Ishikawa (cell line): ENCODE measurements at regions not wholly inside any gene's neighbourhood (a gene's known extent, or its start where the extent isn't known, plus 50 kb on each side); places are given as distances from the start of the nearest gene placed in this dataset.

Experiments used
- CEBPB ChIP-seq: IDR thresholded peaks from 2 replicates; pipeline ENCODE4 v1.6.1; 2012
- CREB1 ChIP-seq: IDR thresholded peaks from 2 replicates; pipeline ENCODE4 v1.6.1; 2012; ENCODE audit warnings: low read depth
- EGR1 ChIP-seq: IDR thresholded peaks from 2 replicates; pipeline ENCODE4 v1.6.1; 2012
- EP300 ChIP-seq: IDR thresholded peaks from 2 replicates; pipeline ENCODE4 v1.6.1; 2012; ENCODE audit warnings: borderline replicate concordance
- FOXM1 ChIP-seq: IDR thresholded peaks from 2 replicates; pipeline ENCODE4 v1.6.1; 2012; ENCODE audit warnings: low read depth, borderline replicate concordance
- NFIC ChIP-seq: IDR thresholded peaks from 2 replicates; pipeline ENCODE4 v1.6.1; 2012
- RAD21 ChIP-seq: IDR thresholded peaks from 2 replicates; pipeline ENCODE4 v1.6.1; 2012; ENCODE audit warnings: low read depth
- TAF1 ChIP-seq: IDR thresholded peaks from 2 replicates; pipeline ENCODE4 v1.6.1; 2012; ENCODE audit warnings: low read depth, mild to moderate bottlenecking
- TCF12 ChIP-seq: IDR thresholded peaks from 2 replicates; pipeline ENCODE4 v1.6.1; 2012; ENCODE audit warnings: low read depth
- TEAD4 ChIP-seq: IDR thresholded peaks from 2 replicates; pipeline ENCODE4 v1.6.1; 2012
- YY1 ChIP-seq: IDR thresholded peaks from 2 replicates; pipeline ENCODE4 v1.6.1; 2012; ENCODE audit warnings: low read depth
- ZBTB7A ChIP-seq: IDR thresholded peaks from 2 replicates; pipeline ENCODE4 v1.6.1; 2012; ENCODE audit warnings: low read depth
- TF ChIP-seq, protein P1 (sequence below): IDR thresholded peaks from 2 replicates; pipeline ENCODE4 v1.6.1; 2012
- TF ChIP-seq, protein P2 (sequence below): IDR thresholded peaks from 2 replicates; pipeline ENCODE4 v1.6.1; 2012
- TF ChIP-seq, protein P3 (sequence below): IDR thresholded peaks from 2 replicates; pipeline ENCODE4 v1.6.1; 2012; ENCODE audit warnings: low read depth, mild to moderate bottlenecking

DNA sequence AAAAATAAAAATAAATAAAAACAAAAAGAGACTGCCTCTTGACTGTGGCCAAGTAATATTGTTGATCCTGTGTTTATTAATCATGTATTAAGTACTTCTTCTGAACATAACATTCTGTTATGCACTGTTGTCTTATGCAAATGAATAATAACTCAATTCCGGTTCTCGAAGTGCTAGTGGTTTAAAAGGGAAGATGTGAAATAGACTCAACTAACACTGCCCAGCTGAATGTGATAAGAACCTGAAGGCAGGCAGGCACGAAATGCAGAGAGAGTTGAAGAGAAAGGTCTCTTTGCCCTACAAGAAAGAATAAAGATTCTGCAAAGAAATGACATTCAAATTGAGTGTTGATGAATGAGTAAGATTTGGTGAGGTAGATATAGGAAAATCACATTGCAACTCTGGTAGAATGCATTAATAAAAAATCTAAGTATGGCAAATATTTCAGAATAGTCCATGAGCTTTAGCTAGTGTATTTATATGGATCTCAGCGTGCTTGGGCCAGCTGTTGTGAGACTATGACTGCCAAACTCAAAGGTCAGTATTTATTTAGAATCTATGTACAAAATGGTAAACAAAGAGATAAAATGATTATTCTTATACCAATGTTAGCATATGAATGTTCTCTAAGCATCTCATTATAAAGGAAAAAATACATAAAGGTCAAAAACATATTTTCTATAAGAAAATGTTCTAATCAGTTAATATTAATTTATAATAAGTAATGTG lies 352.3 kb upstream of the CDH7 start:
- TF ChIP-seq TCF12: no peak
- TF ChIP-seq, protein P1, sequence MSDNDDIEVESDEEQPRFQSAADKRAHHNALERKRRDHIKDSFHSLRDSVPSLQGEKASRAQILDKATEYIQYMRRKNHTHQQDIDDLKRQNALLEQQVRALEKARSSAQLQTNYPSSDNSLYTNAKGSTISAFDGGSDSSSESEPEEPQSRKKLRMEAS: no peak
- no peak for TF ChIP-seq NFIC
- TF ChIP-seq TEAD4: no peak
- no peak for TF ChIP-seq ZBTB7A
- no peak for TF ChIP-seq FOXM1
- no peak for TF ChIP-seq RAD21
- TF ChIP-seq CREB1: no peak
- no peak for TF ChIP-seq CEBPB
- no peak for TF ChIP-seq TAF1
- TF ChIP-seq EP300: no peak

DNA sequence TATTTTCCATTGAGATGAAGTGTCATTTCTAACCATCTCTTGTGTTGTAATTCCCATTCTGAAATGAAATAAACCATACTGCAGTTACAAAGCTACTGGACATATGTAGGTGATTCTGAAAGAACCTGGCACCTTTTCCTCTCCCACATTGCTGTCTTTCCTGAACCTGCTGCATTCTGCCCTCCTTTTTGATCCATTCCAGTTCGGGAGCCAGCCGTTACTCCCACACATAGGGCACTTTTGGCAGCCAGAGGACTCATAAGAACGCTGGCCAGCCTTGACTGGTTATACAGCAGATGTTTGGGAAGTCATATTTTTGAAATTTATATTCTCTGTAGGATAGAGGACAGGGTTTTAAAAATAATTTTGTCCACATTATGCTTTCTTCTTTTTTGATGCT lies 369.8 kb upstream of the CDH7 start:
- TF ChIP-seq RAD21: no peak
- no peak for TF ChIP-seq TAF1
- TF ChIP-seq TCF12: no peak
- TF ChIP-seq, protein P1: no peak
- no peak for TF ChIP-seq CREB1
- no peak for TF ChIP-seq FOXM1
- TF ChIP-seq EP300: no peak

DNA sequence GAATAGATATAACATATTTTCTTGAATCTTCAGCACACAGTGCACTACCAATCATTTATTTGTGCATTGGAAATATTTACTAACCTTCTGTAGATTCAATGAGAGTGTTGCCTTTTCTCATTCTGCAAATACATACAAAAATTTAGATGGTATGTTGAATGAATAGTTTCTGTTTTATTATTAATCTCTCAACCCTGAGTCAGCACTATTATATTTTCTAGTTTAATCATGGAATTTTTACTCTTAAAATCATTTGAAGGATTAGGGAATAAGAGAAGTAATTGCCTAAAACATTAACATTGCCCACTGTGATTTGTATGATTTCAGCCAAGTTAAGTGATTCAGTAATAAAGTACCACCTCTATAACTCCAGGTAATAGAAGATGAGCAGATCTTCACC lies 370.2 kb upstream of the CDH7 start:
- TF ChIP-seq TAF1 (no peak), CREB1 (no peak), RAD21 (no peak), EGR1 (no peak)
- TF ChIP-seq, protein P2, sequence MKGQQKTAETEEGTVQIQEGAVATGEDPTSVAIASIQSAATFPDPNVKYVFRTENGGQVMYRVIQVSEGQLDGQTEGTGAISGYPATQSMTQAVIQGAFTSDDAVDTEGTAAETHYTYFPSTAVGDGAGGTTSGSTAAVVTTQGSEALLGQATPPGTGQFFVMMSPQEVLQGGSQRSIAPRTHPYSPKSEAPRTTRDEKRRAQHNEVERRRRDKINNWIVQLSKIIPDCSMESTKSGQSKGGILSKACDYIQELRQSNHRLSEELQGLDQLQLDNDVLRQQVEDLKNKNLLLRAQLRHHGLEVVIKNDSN: no peak

DNA sequence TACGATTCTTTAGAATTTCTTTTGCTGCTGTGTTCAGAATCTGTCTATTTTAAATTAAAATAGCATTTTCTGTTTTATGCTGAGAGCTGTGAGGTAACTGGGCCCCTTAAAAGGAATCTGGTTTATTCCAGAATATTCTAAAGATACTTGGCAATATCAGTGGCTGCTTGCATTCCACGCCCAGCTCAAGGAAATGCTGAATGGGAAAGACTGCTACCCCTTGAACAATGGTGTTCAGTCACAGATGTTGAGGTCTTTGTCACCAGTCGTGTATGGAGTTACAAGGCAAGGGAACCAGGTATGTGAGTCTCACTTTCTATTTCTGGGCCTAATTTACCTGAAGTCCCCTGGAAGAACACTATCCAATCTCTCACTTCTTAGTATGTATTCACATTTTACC lies 377.9 kb upstream of the CDH7 start:
- TF ChIP-seq TAF1 (no peak), YY1 (no peak)

DNA sequence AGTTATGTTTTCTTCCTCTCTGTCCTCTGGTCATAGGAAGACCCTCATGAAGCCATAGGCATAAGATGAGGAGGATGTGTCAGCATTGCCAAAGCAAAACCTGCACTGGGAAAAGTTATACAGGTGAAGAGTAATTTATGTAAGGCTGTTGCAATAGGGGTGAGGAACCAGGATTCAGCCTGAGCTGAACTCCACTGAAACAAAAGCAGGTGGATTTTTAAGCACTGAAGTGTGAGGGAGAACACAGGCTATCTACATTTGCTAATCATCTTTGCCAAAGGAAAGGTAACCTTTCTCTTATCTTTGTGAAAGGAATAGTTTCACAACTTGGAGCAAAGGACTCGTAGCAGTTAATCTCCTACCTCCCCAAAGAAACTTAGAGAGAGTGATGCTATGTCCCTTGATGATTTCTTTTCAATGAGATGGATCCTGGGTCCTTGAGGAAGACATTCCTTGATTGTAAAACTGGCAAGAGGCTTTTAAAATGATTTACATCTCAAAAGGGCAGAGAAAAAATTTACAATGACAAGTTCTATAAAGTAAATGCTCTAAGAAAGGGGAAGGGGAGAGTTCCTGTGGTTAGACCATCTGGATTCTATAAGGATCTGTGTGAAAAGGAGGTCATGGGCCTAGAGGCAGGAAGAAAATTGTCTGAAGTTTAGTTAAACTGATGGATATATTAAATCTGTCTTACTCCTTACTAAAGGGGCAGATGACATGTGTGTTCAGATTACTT lies 385.4 kb upstream of the CDH7 start:
- TF ChIP-seq EP300: no peak
- TF ChIP-seq CEBPB: no peak
- TF ChIP-seq CREB1: no peak
- no peak for TF ChIP-seq ZBTB7A
- TF ChIP-seq RAD21: no peak
- TF ChIP-seq TAF1: no peak
- no peak for TF ChIP-seq NFIC
- TF ChIP-seq, protein P2: no peak
- no peak for TF ChIP-seq TEAD4
- TF ChIP-seq TCF12: no peak
- TF ChIP-seq YY1: no peak
- TF ChIP-seq FOXM1: no peak
- TF ChIP-seq, protein P3, sequence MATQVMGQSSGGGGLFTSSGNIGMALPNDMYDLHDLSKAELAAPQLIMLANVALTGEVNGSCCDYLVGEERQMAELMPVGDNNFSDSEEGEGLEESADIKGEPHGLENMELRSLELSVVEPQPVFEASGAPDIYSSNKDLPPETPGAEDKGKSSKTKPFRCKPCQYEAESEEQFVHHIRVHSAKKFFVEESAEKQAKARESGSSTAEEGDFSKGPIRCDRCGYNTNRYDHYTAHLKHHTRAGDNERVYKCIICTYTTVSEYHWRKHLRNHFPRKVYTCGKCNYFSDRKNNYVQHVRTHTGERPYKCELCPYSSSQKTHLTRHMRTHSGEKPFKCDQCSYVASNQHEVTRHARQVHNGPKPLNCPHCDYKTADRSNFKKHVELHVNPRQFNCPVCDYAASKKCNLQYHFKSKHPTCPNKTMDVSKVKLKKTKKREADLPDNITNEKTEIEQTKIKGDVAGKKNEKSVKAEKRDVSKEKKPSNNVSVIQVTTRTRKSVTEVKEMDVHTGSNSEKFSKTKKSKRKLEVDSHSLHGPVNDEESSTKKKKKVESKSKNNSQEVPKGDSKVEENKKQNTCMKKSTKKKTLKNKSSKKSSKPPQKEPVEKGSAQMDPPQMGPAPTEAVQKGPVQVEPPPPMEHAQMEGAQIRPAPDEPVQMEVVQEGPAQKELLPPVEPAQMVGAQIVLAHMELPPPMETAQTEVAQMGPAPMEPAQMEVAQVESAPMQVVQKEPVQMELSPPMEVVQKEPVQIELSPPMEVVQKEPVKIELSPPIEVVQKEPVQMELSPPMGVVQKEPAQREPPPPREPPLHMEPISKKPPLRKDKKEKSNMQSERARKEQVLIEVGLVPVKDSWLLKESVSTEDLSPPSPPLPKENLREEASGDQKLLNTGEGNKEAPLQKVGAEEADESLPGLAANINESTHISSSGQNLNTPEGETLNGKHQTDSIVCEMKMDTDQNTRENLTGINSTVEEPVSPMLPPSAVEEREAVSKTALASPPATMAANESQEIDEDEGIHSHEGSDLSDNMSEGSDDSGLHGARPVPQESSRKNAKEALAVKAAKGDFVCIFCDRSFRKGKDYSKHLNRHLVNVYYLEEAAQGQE: no peak
- TF ChIP-seq, protein P1: no peak
- TF ChIP-seq EGR1: no peak

DNA sequence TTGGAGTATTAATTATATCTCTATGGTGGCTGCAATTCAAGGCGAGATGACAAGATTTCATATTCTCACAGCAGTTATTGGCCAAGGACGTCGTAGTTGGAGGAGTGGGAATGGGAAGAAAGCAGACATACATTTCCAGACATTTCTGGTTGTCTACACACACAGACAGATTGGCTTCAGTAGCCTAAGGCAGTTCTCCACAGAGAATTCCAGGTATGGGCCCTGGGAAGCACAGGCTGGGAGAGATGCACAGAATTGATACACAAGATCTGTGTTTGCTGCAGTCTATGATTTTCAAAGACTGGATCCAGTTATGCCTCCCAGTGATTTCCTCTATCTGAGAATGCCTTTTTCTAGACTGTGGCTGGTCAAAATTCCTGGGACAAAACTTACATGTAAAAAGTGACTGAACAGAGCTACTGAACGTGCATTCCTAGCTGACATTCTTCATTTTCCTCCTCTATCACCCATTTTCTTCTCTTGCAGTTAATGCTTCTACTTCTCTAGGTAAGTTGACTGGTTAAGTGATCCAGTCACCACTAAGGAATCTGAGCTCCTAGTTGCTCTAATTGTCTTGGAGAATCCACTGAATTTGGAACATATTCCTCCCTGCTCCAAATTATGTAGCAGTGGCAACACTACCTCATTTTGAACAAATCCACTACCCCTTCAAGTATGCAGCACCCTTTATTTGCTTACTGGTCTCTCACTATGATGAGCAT lies 386.7 kb upstream of the CDH7 start:
- TF ChIP-seq TAF1: no peak
- TF ChIP-seq EGR1: no peak

DNA sequence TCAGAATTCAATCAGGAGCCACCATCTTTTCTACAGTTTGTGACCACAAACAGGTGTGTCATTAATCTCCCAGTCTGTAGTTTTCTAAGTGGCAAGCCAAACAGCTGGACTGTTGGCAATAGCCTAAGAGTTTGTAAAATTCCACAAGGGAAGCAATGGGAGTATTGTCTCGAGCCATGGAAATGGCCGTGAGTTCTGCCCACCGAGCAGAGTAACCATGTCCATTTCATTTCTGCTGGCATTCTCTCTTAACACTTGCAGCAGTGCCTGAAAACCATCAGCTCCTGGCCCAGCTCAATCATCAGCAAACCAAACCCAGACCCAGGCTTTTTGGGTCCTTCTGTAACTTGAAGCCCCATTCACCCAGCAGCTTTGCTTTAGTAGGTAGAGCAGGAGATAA lies 387.8 kb upstream of the CDH7 start:
- TF ChIP-seq FOXM1 (no peak), RAD21 (no peak), TAF1 (no peak)
- TF ChIP-seq, protein P2: no peak
